ENCODE measurements at regions not wholly inside any gene's neighbourhood (a gene's known extent, or its start where the extent isn't known, plus 50 kb on each side); places are given as distances from the start of the nearest gene placed in this dataset.

DNA sequence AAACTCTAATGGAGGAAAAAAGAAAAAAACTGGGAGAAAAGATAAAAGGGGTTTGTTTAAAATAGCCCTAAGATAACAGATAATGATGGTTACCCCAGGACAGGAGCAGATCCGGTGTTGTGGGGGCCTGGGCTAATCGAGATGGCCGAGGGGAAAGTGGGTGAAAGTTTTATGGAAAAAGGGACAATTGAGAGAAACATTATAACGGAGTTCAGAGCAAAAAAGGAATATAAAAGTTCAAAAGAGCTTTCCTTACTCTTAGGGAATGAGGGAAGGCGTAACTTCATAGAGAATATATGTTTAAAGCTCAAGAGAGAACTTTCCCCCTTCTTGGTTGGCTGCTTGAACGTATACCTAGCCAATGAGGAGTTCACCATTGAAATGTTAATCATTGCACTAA, 131.4 kb downstream of the BAMBI start:
- ChIA-PET POLR2A (no interaction called here), RAD21 (ENCODE audit: low non-redundant PET in 1 of 2, low total read pairs in 2 of 2, uncharacterized antibody in 2 of 2, unreplicated experiment in 2 of 2) (no interaction called here), CTCF (no interaction called here)
- no peaks in the 10 kb centered on the region for H3K27me3 ChIP-seq (ENCODE audit: insufficient read depth, low read length)
- H3K36me3 ChIP-seq (ENCODE audit: control insufficient read depth in 1 of 2, insufficient read depth in 2 of 2, low read length in 2 of 2), result no peaks in the 10 kb centered on the region
- H3K9me3 ChIP-seq (ENCODE audit: control insufficient read depth in 1 of 2, insufficient read depth in 1 of 2, low read depth in 1 of 2, low read length in 2 of 2), result no peaks in the 10 kb centered on the region
- intact Hi-C loops (cut with micrococcal nuclease), result no loop called here
- H3K4me1 ChIP-seq (ENCODE audit: control insufficient read depth in 1 of 2, insufficient read depth in 2 of 2, low read length in 2 of 2), result no peaks in the 10 kb centered on the region
- H3K9me2 ChIP-seq (ENCODE audit: insufficient read depth), result no peaks in the 10 kb centered on the region
- H3K4me3 ChIP-seq (replicated peaks in 1 of 2; ENCODE audit: low read depth in 1 of 2, low read length in 2 of 2), result no peak overlapping the region
- no peak overlapping the region for H3K4me2 ChIP-seq (ENCODE audit: low read length)
- H3K9ac ChIP-seq (ENCODE audit: low read length), result no peak overlapping the region
- ATAC-seq (no peak), DNase-seq (ENCODE audit: low read depth, low spot score) (no peak)
- H2AFZ ChIP-seq (ENCODE audit: low read depth, low read length, poor library complexity, severe bottlenecking), result no peak overlapping the region
- no peaks in the 10 kb centered on the region for H3K79me2 ChIP-seq (ENCODE audit: insufficient read depth, low read length)
- H4K20me1 ChIP-seq (ENCODE audit: insufficient read depth), result no peaks in the 10 kb centered on the region
- no TSS peak for BruUV-seq (replicated peaks)
- TF ChIP-seq EZH2 (IDR thresholded peaks at IDR 0.05) (no peak), YY1 (IDR thresholded peaks at IDR 0.05; ENCODE audit: extremely low read depth, insufficient replicate concordance, low read depth, low read length) (no peak), JUND (IDR thresholded peaks at IDR 0.05) (no peak), POLR2AphosphoS5 (IDR thresholded peaks at IDR 0.05; ENCODE audit: low read depth, low read length) (no peak), CEBPB (IDR thresholded peaks at IDR 0.05; ENCODE audit: low read depth) (no peak)
- TF ChIP-seq, protein P1, sequence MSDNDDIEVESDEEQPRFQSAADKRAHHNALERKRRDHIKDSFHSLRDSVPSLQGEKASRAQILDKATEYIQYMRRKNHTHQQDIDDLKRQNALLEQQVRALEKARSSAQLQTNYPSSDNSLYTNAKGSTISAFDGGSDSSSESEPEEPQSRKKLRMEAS (IDR thresholded peaks at IDR 0.05), result no peak
- no peak overlapping the region for H3K27ac ChIP-seq (ENCODE audit: low read depth, low read length)

DNA sequence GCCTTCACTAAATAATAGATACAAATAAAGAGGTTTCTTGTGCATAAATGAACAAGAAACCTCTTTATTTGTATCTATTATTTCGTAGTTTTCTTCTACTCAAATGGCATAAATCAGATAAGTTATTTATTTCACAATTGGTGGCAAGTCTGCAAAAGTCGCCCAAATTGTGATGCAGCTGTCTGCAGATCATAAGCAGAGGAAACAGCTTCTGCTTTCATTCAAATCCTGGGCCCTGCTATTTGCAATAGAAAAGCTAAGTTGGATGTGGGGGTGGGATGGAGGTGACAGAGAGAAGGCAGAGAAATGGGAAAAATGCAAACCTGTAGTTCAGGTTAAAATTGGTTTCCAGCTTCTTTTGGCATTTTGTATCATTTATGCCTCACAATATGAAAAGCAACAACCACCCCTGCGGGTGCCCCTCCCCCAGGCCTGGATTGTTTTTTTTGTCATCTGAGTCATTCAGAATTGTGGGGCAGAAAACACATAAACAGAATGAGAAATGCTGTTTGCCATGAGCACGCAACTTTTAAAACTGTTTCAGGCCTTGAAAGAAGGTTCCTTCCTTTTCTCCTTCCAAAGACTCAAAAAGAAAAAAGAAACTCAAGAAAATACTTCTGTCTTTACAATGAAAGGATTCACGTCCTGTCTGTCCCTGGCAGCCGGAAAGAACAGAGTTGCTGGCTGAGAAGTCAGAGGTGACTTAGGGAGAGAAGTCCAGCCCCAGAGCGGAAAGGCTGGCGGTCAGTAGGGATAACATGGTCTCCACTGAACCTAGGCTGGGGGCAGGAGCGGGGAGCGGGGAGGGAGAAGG, 132.9 kb downstream of the BAMBI start:
- no peaks in the 10 kb centered on the region for H3K27me3 ChIP-seq (ENCODE audit: insufficient read depth, low read length)
- ATAC-seq, result no peak
- no TSS peak for BruUV-seq (replicated peaks)
- CTCF ChIA-PET, result no interaction called here
- H3K9me3 ChIP-seq (ENCODE audit: control insufficient read depth in 1 of 2, insufficient read depth in 1 of 2, low read depth in 1 of 2, low read length in 2 of 2), result no peaks in the 10 kb centered on the region
- RAD21 ChIA-PET (ENCODE audit: low non-redundant PET in 1 of 2, low total read pairs in 2 of 2, uncharacterized antibody in 2 of 2, unreplicated experiment in 2 of 2), result no interaction called here
- no peaks in the 10 kb centered on the region for H4K20me1 ChIP-seq (ENCODE audit: insufficient read depth)
- no peak overlapping the region for H3K9ac ChIP-seq (ENCODE audit: low read length)
- H3K4me2 ChIP-seq (ENCODE audit: low read length), result no peak overlapping the region
- H3K4me3 ChIP-seq (replicated peaks in 1 of 2; ENCODE audit: low read depth in 1 of 2, low read length in 2 of 2), result no peak overlapping the region
- H3K27ac ChIP-seq (ENCODE audit: low read depth, low read length), result no peak overlapping the region
- H3K79me2 ChIP-seq (ENCODE audit: insufficient read depth, low read length), result no peaks in the 10 kb centered on the region
- intact Hi-C loops (cut with micrococcal nuclease), result no loop called here
- no peaks in the 10 kb centered on the region for H3K9me2 ChIP-seq (ENCODE audit: insufficient read depth)
- no peaks in the 10 kb centered on the region for H3K4me1 ChIP-seq (ENCODE audit: control insufficient read depth in 1 of 2, insufficient read depth in 2 of 2, low read length in 2 of 2)
- POLR2A ChIA-PET, result no interaction called here
- DNase-seq (ENCODE audit: low read depth, low spot score), result no peak
- H2AFZ ChIP-seq (ENCODE audit: low read depth, low read length, poor library complexity, severe bottlenecking), result no peak overlapping the region
- H3K36me3 ChIP-seq (ENCODE audit: control insufficient read depth in 1 of 2, insufficient read depth in 2 of 2, low read length in 2 of 2), result no peaks in the 10 kb centered on the region
- TF ChIP-seq FOSL1 (IDR thresholded peaks at IDR 0.05; ENCODE audit: low read depth) (no peak), YY1 (IDR thresholded peaks at IDR 0.05; ENCODE audit: extremely low read depth, insufficient replicate concordance, low read depth, low read length) (no peak), CBX3 (IDR thresholded peaks at IDR 0.05; ENCODE audit: low read depth) (no peak), POLR2AphosphoS5 (IDR thresholded peaks at IDR 0.05; ENCODE audit: low read depth, low read length) (no peak), EZH2 (IDR thresholded peaks at IDR 0.05) (no peak), SRF (IDR thresholded peaks at IDR 0.05; ENCODE audit: low read depth) (no peak), TCF7L2 (IDR thresholded peaks at IDR 0.05; ENCODE audit: borderline replicate concordance, extremely low read depth, insufficient read depth, insufficient read length) (no peak), JUND (IDR thresholded peaks at IDR 0.05) (no peak), SP1 (IDR thresholded peaks at IDR 0.05; ENCODE audit: low read depth) (no peak), CEBPB (IDR thresholded peaks at IDR 0.05; ENCODE audit: low read depth) (no peak), ELF1 (IDR thresholded peaks at IDR 0.05; ENCODE audit: borderline replicate concordance, low read depth) (no peak)
- TF ChIP-seq, protein P2, sequence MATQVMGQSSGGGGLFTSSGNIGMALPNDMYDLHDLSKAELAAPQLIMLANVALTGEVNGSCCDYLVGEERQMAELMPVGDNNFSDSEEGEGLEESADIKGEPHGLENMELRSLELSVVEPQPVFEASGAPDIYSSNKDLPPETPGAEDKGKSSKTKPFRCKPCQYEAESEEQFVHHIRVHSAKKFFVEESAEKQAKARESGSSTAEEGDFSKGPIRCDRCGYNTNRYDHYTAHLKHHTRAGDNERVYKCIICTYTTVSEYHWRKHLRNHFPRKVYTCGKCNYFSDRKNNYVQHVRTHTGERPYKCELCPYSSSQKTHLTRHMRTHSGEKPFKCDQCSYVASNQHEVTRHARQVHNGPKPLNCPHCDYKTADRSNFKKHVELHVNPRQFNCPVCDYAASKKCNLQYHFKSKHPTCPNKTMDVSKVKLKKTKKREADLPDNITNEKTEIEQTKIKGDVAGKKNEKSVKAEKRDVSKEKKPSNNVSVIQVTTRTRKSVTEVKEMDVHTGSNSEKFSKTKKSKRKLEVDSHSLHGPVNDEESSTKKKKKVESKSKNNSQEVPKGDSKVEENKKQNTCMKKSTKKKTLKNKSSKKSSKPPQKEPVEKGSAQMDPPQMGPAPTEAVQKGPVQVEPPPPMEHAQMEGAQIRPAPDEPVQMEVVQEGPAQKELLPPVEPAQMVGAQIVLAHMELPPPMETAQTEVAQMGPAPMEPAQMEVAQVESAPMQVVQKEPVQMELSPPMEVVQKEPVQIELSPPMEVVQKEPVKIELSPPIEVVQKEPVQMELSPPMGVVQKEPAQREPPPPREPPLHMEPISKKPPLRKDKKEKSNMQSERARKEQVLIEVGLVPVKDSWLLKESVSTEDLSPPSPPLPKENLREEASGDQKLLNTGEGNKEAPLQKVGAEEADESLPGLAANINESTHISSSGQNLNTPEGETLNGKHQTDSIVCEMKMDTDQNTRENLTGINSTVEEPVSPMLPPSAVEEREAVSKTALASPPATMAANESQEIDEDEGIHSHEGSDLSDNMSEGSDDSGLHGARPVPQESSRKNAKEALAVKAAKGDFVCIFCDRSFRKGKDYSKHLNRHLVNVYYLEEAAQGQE (IDR thresholded peaks at IDR 0.05; ENCODE audit: low read depth), result no peak
- TF ChIP-seq, protein P3, sequence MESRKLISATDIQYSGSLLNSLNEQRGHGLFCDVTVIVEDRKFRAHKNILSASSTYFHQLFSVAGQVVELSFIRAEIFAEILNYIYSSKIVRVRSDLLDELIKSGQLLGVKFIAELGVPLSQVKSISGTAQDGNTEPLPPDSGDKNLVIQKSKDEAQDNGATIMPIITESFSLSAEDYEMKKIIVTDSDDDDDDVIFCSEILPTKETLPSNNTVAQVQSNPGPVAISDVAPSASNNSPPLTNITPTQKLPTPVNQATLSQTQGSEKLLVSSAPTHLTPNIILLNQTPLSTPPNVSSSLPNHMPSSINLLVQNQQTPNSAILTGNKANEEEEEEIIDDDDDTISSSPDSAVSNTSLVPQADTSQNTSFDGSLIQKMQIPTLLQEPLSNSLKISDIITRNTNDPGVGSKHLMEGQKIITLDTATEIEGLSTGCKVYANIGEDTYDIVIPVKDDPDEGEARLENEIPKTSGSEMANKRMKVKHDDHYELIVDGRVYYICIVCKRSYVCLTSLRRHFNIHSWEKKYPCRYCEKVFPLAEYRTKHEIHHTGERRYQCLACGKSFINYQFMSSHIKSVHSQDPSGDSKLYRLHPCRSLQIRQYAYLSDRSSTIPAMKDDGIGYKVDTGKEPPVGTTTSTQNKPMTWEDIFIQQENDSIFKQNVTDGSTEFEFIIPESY (IDR thresholded peaks at IDR 0.05; ENCODE audit: extremely low read depth, insufficient replicate concordance, low read length), result no peak

All from HCT116 (cell line).